HUES6 (cell line): ENCODE measurements at regions not wholly inside any gene's neighbourhood (a gene's known extent, or its start where the extent isn't known, plus 50 kb on each side); places are given as distances from the start of the nearest gene placed in this dataset.

Experiments
- H3K27ac ChIP-seq: 2 replicates; pipeline ENCODE4 v1.7.0; 2013; ENCODE audit warnings: low read depth, mild to moderate bottlenecking, low read length, inconsistent platforms
- H3K27me3 ChIP-seq: 2 replicates; pipeline ENCODE4 v1.6.1; 2013; ENCODE audit warnings: low read length; ENCODE audit not compliant: control insufficient read depth, insufficient read depth
- H3K36me3 ChIP-seq: 2 replicates; pipeline ENCODE4 v1.6.1; 2013; ENCODE audit warnings: low read length; ENCODE audit not compliant: control insufficient read depth, insufficient read depth
- H3K4me1 ChIP-seq: 2 replicates; pipeline ENCODE4 v1.6.1; 2013; ENCODE audit warnings: low read length; ENCODE audit not compliant: control insufficient read depth, insufficient read depth
- H3K4me3 ChIP-seq: 2 replicates; pipeline ENCODE4 v1.5.1; 2013; ENCODE audit warnings: low read depth, low read length
- H3K9ac ChIP-seq: one replicate; pipeline ENCODE4 v1.6.1; 2013; ENCODE audit warnings: mild to moderate bottlenecking, low read length
- H3K9me3 ChIP-seq: 2 replicates; pipeline ENCODE4 v1.6.1; 2013; ENCODE audit warnings: low read depth, low read length; ENCODE audit not compliant: control insufficient read depth, insufficient read depth

DNA sequence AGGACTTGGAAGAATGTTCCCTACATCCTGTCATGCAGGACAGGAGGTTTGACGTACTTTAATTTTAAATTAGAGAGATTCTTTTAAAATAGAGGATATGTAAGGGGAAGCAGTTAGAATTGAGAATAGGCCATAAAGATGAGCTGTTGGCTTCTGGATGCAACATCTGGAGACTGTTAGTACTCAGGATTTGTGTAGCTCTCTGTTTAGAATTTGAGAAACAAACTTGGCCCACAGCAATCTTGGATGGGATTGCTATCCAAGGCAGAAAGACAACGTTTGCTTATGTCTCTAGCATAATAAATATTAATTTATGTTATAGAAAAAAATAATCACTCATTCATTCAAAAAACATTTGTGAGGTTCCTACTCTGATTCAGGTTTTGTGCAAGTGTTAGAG is 398.4 kb upstream of the NOVA1 start:
- Histone ChIP-seq H3K9ac (no peak overlapping the region), H3K36me3 (no peaks in the 10 kb centered on the region), H3K27ac (no peak overlapping the region), H3K27me3 (no peaks in the 10 kb centered on the region), H3K4me1 (no peaks in the 10 kb centered on the region), H3K9me3 (no peaks in the 10 kb centered on the region), H3K4me3 (no peak overlapping the region)

DNA sequence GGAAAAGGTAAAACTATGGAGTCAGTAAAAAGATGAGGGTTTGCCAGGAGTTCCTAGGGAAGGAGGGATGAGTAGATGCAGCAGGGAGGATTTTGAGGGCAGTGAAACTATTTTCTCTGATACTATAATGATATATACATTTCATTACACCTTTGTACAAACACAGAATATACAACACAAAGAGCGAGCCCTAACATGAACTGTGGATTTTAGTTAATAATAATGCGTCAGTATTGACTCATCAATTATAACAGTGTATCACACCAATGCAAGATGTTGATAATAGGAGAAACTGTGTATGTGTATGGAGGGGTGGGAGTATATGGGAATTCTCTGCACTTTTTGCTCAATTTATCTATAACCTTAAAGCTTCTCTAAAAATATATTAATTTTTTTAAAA is 404.3 kb upstream of the NOVA1 start:
- Histone ChIP-seq H3K9me3 (no peaks in the 10 kb centered on the region), H3K4me1 (no peaks in the 10 kb centered on the region), H3K27ac (no peak overlapping the region), H3K4me3 (no peak overlapping the region), H3K36me3 (no peaks in the 10 kb centered on the region), H3K27me3 (no peaks in the 10 kb centered on the region), H3K9ac (no peak overlapping the region)

DNA sequence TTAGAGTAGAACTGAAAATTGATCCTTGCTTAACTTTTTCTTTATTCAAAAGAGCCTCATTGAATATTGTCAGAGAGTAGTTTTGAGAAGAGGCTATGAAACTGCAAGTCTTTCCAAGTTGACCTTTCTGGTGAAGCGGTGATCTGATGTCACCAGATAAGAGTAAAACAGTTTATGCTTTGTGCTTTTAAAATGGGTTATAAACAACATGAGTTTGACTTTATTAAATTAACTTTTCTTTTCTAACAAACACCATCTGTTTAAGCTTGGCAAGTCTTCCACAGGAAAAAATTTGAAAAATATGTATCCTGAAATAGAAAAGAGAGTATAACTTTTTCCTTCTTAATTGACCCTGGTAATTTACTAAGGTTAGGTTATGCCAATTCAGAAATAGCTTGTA is 408.7 kb upstream of the NOVA1 start:
- Histone ChIP-seq H3K9me3 (no peaks in the 10 kb centered on the region), H3K27ac (no peak overlapping the region), H3K4me1 (no peaks in the 10 kb centered on the region), H3K4me3 (no peak overlapping the region), H3K9ac (no peak overlapping the region), H3K27me3 (no peaks in the 10 kb centered on the region), H3K36me3 (no peaks in the 10 kb centered on the region)

DNA sequence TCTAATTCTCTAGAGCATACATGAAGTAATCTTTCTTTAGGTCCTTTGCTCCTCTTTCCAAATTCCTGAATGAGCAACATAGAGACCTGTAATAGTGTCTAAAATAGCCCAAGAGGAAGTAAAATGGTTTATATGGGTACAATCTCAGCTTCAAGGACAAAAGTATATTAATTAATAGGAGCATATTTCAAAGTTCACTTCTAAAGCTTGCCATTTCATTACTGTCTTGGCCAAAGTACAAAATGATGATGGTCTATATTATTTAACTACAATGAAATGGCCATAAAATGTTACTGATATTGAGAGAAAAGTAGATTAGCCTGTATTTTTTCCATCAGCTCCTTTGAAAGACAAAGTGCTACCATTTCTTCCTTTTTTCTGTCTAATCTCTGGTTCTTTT is 410.4 kb upstream of the NOVA1 start:
- Histone ChIP-seq H3K9ac (no peak overlapping the region), H3K27ac (no peak overlapping the region), H3K4me3 (no peak overlapping the region), H3K4me1 (no peaks in the 10 kb centered on the region), H3K36me3 (no peaks in the 10 kb centered on the region), H3K27me3 (no peaks in the 10 kb centered on the region), H3K9me3 (no peaks in the 10 kb centered on the region)

DNA sequence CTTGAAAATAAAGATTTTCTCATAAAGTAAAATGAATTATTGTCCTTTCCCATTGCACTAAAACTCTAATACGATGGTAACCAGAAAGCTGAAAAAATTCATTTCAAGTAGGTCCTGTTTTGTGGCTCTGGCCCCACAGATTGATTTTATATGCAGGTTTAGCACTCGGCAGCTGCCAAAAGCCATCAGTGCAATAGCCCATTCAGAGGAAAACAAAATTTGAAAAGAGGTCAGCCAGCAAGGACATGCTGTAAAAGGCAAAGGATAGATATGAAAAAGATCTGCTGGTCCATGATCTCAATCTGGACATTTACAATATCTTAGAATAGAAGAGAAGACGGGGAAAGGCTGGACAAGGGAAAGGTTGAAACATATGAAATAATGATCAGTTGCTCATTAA is 414.8 kb upstream of the NOVA1 start:
- no peak overlapping the region for H3K4me3 ChIP-seq
- H3K9ac ChIP-seq = no peak overlapping the region
- H3K27me3 ChIP-seq = no peaks in the 10 kb centered on the region
- no peaks in the 10 kb centered on the region for H3K36me3 ChIP-seq
- H3K4me1 ChIP-seq = no peaks in the 10 kb centered on the region
- no peaks in the 10 kb centered on the region for H3K9me3 ChIP-seq
- no peak overlapping the region for H3K27ac ChIP-seq

DNA sequence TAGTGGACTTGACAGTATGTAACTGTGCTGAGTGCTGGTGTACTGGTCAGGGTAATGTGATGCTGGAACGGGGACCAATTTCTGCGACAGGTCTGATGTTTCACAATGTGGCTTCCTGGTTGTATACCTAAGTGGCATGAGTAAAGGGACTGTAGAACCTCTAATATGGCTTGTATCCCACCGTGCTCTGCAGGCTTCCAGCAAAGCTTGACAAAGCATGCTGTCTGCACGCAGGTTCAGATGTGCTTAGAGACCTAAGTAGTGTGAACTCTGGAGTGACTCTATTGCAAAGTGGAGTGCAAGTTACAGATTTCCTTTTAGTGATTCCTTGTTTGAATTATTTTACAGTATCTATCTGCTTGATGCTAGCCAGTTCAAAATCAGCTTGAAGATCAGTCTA is 415.8 kb upstream of the NOVA1 start:
- H3K9ac ChIP-seq = no peak overlapping the region
- H3K36me3 ChIP-seq = no peaks in the 10 kb centered on the region
- no peaks in the 10 kb centered on the region for H3K4me1 ChIP-seq
- H3K4me3 ChIP-seq = no peak overlapping the region
- no peak overlapping the region for H3K27ac ChIP-seq
- H3K9me3 ChIP-seq = no peaks in the 10 kb centered on the region
- no peaks in the 10 kb centered on the region for H3K27me3 ChIP-seq

DNA sequence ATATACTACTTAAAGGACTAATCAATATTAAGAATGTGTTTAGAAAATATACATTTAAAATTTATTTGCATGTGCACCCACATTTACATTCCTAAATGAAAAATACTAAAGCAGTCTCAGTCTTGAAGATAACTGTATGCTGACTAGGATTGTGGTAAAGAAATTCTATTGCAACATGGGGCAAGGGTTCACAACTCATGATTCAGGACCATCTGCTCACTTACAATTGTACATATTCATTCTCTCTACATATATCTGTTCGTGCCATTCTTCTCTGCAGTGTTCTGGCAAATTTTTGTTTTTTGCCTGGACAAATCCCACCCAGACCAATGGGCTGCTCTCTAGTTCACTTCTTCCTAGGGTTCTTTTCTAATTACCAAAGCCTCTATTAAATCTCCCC is 417.2 kb upstream of the NOVA1 start:
- H3K4me3 ChIP-seq = no peak overlapping the region
- no peaks in the 10 kb centered on the region for H3K4me1 ChIP-seq
- H3K9me3 ChIP-seq = no peaks in the 10 kb centered on the region
- no peak overlapping the region for H3K27ac ChIP-seq
- H3K27me3 ChIP-seq = no peaks in the 10 kb centered on the region
- H3K36me3 ChIP-seq = no peaks in the 10 kb centered on the region
- H3K9ac ChIP-seq = no peak overlapping the region

DNA sequence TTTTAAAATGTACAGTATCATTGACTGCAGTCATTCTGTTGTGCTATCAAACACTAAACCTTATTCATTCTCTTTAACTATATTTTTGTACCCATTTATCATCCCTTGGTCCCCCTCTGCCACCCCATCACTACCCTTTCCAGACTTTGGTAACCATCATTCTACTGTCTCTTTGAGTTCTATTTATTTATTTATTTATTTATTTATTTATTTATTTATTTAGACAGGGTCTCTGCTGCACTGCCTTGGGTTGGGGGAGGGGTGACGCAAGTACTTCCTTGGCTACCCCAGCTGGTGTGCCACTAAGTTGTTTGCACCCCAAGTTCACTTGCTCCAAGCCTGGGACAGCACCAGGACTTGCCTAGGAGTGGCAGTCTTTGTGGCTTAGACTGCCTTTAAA is 427.8 kb upstream of the NOVA1 start:
- Histone ChIP-seq H3K36me3 (no peaks in the 10 kb centered on the region), H3K4me3 (no peak overlapping the region), H3K9me3 (no peaks in the 10 kb centered on the region), H3K4me1 (no peaks in the 10 kb centered on the region), H3K9ac (no peak overlapping the region), H3K27me3 (no peaks in the 10 kb centered on the region), H3K27ac (no peak overlapping the region)

DNA sequence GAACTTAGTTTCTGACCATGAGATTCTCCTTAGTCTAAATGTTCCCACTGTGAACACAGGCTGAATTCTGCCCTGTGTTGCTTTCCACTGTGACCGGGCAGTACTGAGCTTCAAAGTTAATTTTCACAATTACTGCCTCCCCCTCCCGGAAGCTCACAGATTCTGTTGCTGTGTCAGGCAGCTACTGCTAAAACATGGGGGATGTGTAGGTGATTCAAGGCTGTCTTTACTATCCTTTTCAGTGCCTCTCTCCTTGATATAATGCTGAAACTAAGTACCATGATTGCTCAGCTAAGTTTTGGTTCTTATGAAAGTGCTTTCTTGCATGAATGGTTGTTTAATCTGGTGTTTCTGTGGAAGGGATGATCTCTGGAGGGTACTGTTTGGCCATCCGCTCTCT is 428.3 kb upstream of the NOVA1 start:
- no peaks in the 10 kb centered on the region for H3K4me1 ChIP-seq
- no peaks in the 10 kb centered on the region for H3K36me3 ChIP-seq
- H3K27me3 ChIP-seq = no peaks in the 10 kb centered on the region

DNA sequence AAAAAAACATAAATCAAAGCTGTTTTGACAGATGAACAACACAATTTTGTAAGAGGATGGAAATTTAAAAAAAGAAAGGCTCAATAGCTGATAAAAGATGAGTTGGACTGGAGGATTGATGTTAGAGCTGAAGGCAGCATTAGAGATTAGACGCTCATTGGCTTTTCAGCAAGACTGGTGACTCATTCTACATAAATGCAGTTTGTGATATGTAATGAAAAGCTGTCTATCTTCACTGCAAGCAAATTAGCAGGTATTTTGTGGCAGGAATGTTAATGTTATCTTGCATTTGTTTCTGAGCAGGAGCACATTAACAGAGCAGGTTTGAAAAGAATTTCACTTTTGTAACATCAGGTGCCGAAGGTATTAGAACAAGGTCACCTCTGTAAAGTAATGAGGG is 442.7 kb upstream of the NOVA1 start:
- Histone ChIP-seq H3K4me3 (no peak overlapping the region), H3K9ac (no peak overlapping the region), H3K27ac (no peak overlapping the region), H3K9me3 (no peaks in the 10 kb centered on the region), H3K27me3 (no peaks in the 10 kb centered on the region), H3K36me3 (no peaks in the 10 kb centered on the region), H3K4me1 (no peaks in the 10 kb centered on the region)

More for the DNA sequence above, 428.3 kb upstream of the NOVA1 start:
- Histone ChIP-seq H3K9me3 (no peaks in the 10 kb centered on the region), H3K4me3 (no peak overlapping the region), H3K27ac (no peak overlapping the region), H3K9ac (no peak overlapping the region)

DNA sequence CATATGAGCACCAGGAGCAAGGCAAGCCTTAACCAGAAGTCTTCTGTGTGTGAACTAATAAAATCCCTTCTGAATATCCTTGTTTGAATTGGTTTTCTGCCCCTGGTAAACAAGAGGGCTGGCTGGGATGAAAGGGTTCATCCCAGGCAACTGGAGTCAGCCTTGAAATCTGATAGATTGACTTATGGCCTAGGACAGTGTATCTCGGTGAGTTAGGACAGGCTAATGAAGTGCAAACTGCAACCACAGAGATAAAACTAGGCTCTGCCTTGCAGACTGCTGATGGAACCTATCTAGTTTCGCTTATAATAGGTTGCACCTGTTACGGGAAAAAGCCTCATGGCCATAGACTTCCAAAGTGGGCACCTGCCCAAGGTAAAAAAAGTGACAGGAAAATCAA is 451.9 kb upstream of the NOVA1 start:
- no peaks in the 10 kb centered on the region for H3K27me3 ChIP-seq
- no peak overlapping the region for H3K27ac ChIP-seq
- H3K9ac ChIP-seq = no peak overlapping the region
- no peaks in the 10 kb centered on the region for H3K9me3 ChIP-seq
- H3K36me3 ChIP-seq = no peaks in the 10 kb centered on the region
- H3K4me3 ChIP-seq = no peak overlapping the region
- H3K4me1 ChIP-seq = no peaks in the 10 kb centered on the region

DNA sequence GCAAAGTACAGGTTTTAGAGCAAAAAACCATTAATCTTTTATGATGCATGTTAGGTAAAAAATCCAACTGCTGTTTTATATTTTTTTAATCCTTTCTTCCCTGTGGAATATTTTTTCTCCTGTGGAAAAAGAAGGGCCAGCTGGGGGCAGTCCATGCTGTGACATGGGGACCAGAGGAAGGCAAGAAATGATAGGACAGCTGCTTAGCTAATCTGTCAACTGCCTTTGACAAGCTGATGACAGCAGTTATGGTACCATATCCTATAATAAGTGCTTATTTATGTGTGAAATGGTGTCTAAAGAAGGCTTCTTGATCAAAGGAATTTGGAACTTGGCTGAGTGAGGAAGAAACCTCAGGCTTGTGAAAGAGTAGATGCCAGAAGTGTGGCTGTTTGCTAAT is 452.4 kb upstream of the NOVA1 start:
- H3K36me3 ChIP-seq = no peaks in the 10 kb centered on the region
- H3K9me3 ChIP-seq = no peaks in the 10 kb centered on the region
- no peak overlapping the region for H3K9ac ChIP-seq
- no peak overlapping the region for H3K27ac ChIP-seq
- H3K4me1 ChIP-seq = no peaks in the 10 kb centered on the region
- no peak overlapping the region for H3K4me3 ChIP-seq
- H3K27me3 ChIP-seq = no peaks in the 10 kb centered on the region
